ENCODE measurements at regions not wholly inside any gene's neighbourhood (a gene's known extent, or its start where the extent isn't known, plus 50 kb on each side); places are given as distances from the start of the nearest gene placed in this dataset.

GRCh38 chr5:92424785-92425426 lies 1041.8 kb upstream of the ARRDC3 start:
- DNase-seq (ENCODE audit: low read depth), result no peak
- H3K4me3 ChIP-seq (ENCODE audit: low read depth, low read length), result no peak overlapping the region
- no peaks in the 10 kb centered on the region for H3K27me3 ChIP-seq (ENCODE audit: control insufficient read depth, insufficient read depth, low read length)
- H3K36me3 ChIP-seq (ENCODE audit: control insufficient read depth, insufficient read depth, low read length), result no peaks in the 10 kb centered on the region
- CTCF ChIA-PET, result no interaction called here
- TF ChIP-seq, protein P1, sequence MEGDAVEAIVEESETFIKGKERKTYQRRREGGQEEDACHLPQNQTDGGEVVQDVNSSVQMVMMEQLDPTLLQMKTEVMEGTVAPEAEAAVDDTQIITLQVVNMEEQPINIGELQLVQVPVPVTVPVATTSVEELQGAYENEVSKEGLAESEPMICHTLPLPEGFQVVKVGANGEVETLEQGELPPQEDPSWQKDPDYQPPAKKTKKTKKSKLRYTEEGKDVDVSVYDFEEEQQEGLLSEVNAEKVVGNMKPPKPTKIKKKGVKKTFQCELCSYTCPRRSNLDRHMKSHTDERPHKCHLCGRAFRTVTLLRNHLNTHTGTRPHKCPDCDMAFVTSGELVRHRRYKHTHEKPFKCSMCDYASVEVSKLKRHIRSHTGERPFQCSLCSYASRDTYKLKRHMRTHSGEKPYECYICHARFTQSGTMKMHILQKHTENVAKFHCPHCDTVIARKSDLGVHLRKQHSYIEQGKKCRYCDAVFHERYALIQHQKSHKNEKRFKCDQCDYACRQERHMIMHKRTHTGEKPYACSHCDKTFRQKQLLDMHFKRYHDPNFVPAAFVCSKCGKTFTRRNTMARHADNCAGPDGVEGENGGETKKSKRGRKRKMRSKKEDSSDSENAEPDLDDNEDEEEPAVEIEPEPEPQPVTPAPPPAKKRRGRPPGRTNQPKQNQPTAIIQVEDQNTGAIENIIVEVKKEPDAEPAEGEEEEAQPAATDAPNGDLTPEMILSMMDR (IDR thresholded peaks at IDR 0.05; ENCODE audit: insufficient read depth, low read depth, low read length), result no peak
- POLR2A ChIA-PET, result no interaction called here

- no peak for DNase-seq (ENCODE audit: low read depth)
- TF ChIP-seq, protein P1 (IDR thresholded peaks at IDR 0.05; ENCODE audit: insufficient read depth, low read depth, low read length), result no peak
- POLR2A ChIA-PET, result no interaction called here
- CTCF ChIA-PET, result no interaction called here
- Histone ChIP-seq H3K27me3 (ENCODE audit: control insufficient read depth, insufficient read depth, low read length) (no peaks in the 10 kb centered on the region), H3K36me3 (ENCODE audit: control insufficient read depth, insufficient read depth, low read length) (no peaks in the 10 kb centered on the region), H3K4me3 (ENCODE audit: low read depth, low read length) (no peak overlapping the region)
Measured at GRCh38 chr5:92421942-92422341, 1038.8 kb upstream of the ARRDC3 start.

DNA sequence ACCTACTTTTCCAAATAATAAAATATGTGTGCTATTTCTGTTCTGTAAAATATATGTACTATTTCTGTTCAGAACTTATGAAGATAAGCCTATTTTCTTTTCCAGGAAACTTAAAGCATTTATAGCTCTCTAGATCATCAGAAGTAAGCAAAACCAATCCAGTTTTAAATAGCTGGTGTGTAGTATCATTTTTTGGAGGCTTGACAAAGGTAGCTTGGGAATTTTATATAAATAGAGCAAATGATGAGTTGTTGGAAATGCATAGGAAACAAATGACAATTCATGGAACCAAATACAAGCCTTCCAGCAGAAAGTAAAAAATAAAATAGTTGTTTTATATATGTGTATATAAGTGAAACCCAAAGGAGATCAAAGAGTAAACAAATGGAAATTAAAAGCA lies 1038.1 kb upstream of the ARRDC3 start:
- H3K27me3 ChIP-seq (ENCODE audit: control insufficient read depth, insufficient read depth, low read length), result no peaks in the 10 kb centered on the region
- no peak overlapping the region for H3K4me3 ChIP-seq (ENCODE audit: low read depth, low read length)
- TF ChIP-seq, protein P1 (IDR thresholded peaks at IDR 0.05; ENCODE audit: insufficient read depth, low read depth, low read length), result no peak
- H3K36me3 ChIP-seq (ENCODE audit: control insufficient read depth, insufficient read depth, low read length), result no peaks in the 10 kb centered on the region
- CTCF ChIA-PET, result no interaction called here
- DNase-seq (ENCODE audit: low read depth), result no peak
- POLR2A ChIA-PET, result no interaction called here

- Histone ChIP-seq H3K4me3 (ENCODE audit: low read depth, low read length) (no peak overlapping the region), H3K36me3 (ENCODE audit: control insufficient read depth, insufficient read depth, low read length) (no peaks in the 10 kb centered on the region), H3K27me3 (ENCODE audit: control insufficient read depth, insufficient read depth, low read length) (no peaks in the 10 kb centered on the region)
- ChIA-PET POLR2A (no interaction called here), CTCF (no interaction called here)
- DNase-seq (ENCODE audit: low read depth), result no peak
- TF ChIP-seq, protein P1 (IDR thresholded peaks at IDR 0.05; ENCODE audit: insufficient read depth, low read depth, low read length), result no peak
Measured at GRCh38 chr5:92419261-92419660, 1036.1 kb upstream of the ARRDC3 start.

DNA sequence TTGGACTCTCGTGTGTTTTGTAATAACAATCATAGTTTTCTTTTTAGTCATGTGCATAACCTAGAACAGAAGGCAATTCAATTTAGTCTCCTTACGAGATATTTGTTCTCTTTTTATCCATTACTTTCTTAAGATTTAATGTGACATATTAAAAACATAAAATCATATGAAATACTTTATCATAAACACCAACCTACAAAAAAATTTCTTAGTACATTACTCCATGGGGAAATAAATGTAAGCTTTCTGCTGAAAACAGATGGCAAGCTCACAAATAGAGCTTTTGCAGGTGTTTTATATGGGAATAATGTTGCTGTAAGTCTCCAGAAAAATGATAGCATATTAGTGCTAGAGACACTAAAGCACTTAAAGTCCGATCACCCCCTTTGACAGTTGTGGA lies 1035.2 kb upstream of the ARRDC3 start:
- CTCF ChIA-PET, result no interaction called here
- no peaks in the 10 kb centered on the region for H3K36me3 ChIP-seq (ENCODE audit: control insufficient read depth, insufficient read depth, low read length)
- no peaks in the 10 kb centered on the region for H3K27me3 ChIP-seq (ENCODE audit: control insufficient read depth, insufficient read depth, low read length)
- POLR2A ChIA-PET, result no interaction called here
- no peak overlapping the region for H3K4me3 ChIP-seq (ENCODE audit: low read depth, low read length)
- TF ChIP-seq, protein P1 (IDR thresholded peaks at IDR 0.05; ENCODE audit: insufficient read depth, low read depth, low read length), result no peak
- DNase-seq (ENCODE audit: low read depth), result no peak
